Esophagus muscularis mucosa (tissue), 4 donors: ENCODE measurements at regions not wholly inside any gene's neighbourhood (a gene's known extent, or its start where the extent isn't known, plus 50 kb on each side); places are given as distances from the start of the nearest gene placed in this dataset.

Experiments used
- DNase-seq: peaks from one replicate; pipeline ENCODE4 v3.0.0-alpha.2; 2017; ENCODE audit errors: extremely low spot score
- H3K27ac ChIP-seq, 4 donors: fragments of 200-600 bp; sonication (generic); replicated peaks in 1 of 4; 1 replicate in 3 of 4; 2 replicates in 1 of 4; pipeline ENCODE4 v1.5.1; 2016 to 2019; ENCODE audit warnings: mild to moderate bottlenecking in 1 of 4
- H3K27me3 ChIP-seq, 4 donors: fragments of 200-600 bp; sonication (generic); one replicate each; pipeline versions ENCODE4 v1.5.1 to v1.6.0; 2016 to 2019
- H3K36me3 ChIP-seq, 4 donors: fragments of 200-600 bp; sonication (generic); one replicate each; pipeline ENCODE4 v1.5.1; 2016 to 2019
- H3K4me1 ChIP-seq, 4 donors: fragments of 200-600 bp; sonication (generic); one replicate each; pipeline ENCODE4 v1.5.1; 2016 to 2019
- H3K4me3 ChIP-seq, 4 donors: fragments of 200-600 bp; sonication (generic); 1 replicate in 2 of 4; 2 replicates in 2 of 4; pipeline ENCODE4 v1.5.1; 2016 to 2019; ENCODE audit warnings: mild to moderate bottlenecking in 4 of 4, moderate library complexity in 1 of 4
- H3K9me3 ChIP-seq, 4 donors: fragments of 200-600 bp; sonication (generic); 1 replicate in 3 of 4; 2 replicates in 1 of 4; pipeline ENCODE4 v1.5.1; 2016 to 2019
- CTCF ChIP-seq, 3 experiments: fragments of 200-600 bp in 2 of 3; fragments of 450-650 bp in 1 of 3; sonication (generic) in 2 of 3; IDR thresholded peaks; one replicate each; pipeline ENCODE4 v1.5.1; 2017 to 2019; ENCODE audit warnings: antibody characterized with exemption in 3 of 3, mild to moderate bottlenecking in 2 of 3, moderate library complexity in 1 of 3
- EP300 ChIP-seq: sonication (generic); formaldehyde crosslinking; IDR thresholded peaks from one replicate; pipeline ENCODE4 v1.6.1; 2017; ENCODE audit warnings: antibody characterized with exemption
- POLR2A ChIP-seq: fragments of 450-650 bp; IDR thresholded peaks from one replicate; pipeline ENCODE4 v1.6.1; 2017; ENCODE audit warnings: antibody characterized with exemption, moderate library complexity, mild to moderate bottlenecking, low read depth
- POLR2AphosphoS5 ChIP-seq, 2 donors: sonication (generic); formaldehyde crosslinking; IDR thresholded peaks; one replicate each; pipeline ENCODE4 v1.6.1; 2017; ENCODE audit warnings: antibody characterized with exemption in 2 of 2
- WGBS: methylation state at CpG from one replicate; pipeline ENCODE4 v1.1.5; 2018; 5-methylcytosine and 5-hydroxymethylcytosine counted together
- intact Hi-C: fragments of 100-400 bp; cut with DNase I; formaldehyde crosslinking; loops from one replicate; pipeline ENCODE4 v1.15.1; 2023

DNA sequence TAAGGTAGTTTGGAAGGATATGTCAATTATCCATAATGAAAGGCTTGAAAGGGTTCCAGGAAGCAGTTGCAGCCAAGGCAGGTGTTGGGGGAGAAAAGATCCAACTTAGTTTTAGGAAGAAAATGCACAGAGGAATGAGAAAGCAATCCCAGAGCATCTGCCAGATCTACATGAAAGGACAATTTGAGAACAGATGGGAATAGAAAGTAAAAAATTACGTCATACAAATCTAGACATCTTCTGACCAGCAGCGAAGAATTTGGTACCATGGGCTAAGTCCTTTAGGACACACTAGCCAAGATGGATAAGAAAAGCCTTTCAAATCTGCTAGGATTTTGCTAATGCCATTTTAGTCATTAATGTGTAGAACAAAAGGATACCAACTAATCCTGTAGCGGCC is 244.1 kb upstream of the PRR16 start:
- no peak for DNase-seq
- Histone ChIP-seq H3K27ac (no peak overlapping the region), H3K4me1 (no peaks in the 10 kb centered on the region), H3K36me3 (no peaks in the 10 kb centered on the region), H3K27me3 (no peaks in the 10 kb centered on the region), H3K4me3 (no peak overlapping the region), H3K9me3 (no peaks in the 10 kb centered on the region)
- TF ChIP-seq EP300 = no peak
- no peak for TF ChIP-seq CTCF (IDR thresholded peaks at IDR 0.05)
- no peak for TF ChIP-seq POLR2A
- no peak for TF ChIP-seq POLR2AphosphoS5 (IDR thresholded peaks at IDR 0.05)
- intact Hi-C loops = no loop called here
- WGBS = 89% methylated on average over 3 of the region's 3 CpGs

DNA sequence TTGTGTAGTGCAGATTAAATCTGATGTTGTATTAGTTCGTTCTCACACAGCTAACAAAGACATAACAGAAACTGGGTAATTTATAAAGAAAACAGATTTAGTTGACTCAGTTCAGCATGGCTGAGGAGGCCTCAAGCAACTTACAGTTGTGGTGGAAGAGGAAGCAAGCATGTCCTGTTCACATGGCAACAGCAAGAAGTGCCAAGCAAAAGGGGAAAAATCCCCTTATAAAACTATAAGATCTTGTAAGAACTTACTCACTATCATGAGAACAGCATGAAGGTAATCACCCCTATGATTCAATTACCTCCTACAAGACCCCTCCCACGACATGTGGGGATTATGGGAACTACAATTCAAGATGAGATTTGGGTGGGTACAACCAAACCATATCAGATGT is 238.6 kb upstream of the PRR16 start:
- no peak for DNase-seq
- peaks cover 0 to 3% (median 0%) of the 10 kb centered on the region in 4 donors for H3K9me3 ChIP-seq
- intact Hi-C loops = no loop called here
- no peak overlapping the region for H3K27ac ChIP-seq
- H3K36me3 ChIP-seq = no peaks in the 10 kb centered on the region
- 67% methylated on average over 2 of the region's 2 CpGs for WGBS
- no peak overlapping the region for H3K4me3 ChIP-seq
- TF ChIP-seq CTCF (IDR thresholded peaks at IDR 0.05) (no peak), POLR2A (no peak), POLR2AphosphoS5 (IDR thresholded peaks at IDR 0.05) (no peak), EP300 (no peak)
- H3K27me3 ChIP-seq = no peaks in the 10 kb centered on the region
- H3K4me1 ChIP-seq = no peaks in the 10 kb centered on the region

- Histone ChIP-seq H3K4me1 (no peaks in the 10 kb centered on the region), H3K27me3 (no peaks in the 10 kb centered on the region), H3K36me3 (no peaks in the 10 kb centered on the region), H3K4me3 (no peak overlapping the region), H3K27ac (no peak overlapping the region), H3K9me3 (peaks cover 0 to 4% (median 2%) of the 10 kb centered on the region in 4 donors)
- no peak for DNase-seq
- TF ChIP-seq POLR2A = no peak
- TF ChIP-seq EP300 = no peak
- no peak for TF ChIP-seq POLR2AphosphoS5 (IDR thresholded peaks at IDR 0.05)
- no peak for TF ChIP-seq CTCF (IDR thresholded peaks at IDR 0.05)
- 87% methylated on average over 10 of the region's 10 CpGs for WGBS
- intact Hi-C loops = no loop called here
These were observed 235.7 kb upstream of the PRR16 start for GRCh38 chr5:120228262-120229031.

GRCh38 chr5:120229036-120229435 is 235.1 kb upstream of the PRR16 start:
- 100% methylated on average over 1 of the region's 1 CpG for WGBS
- no peaks in the 10 kb centered on the region for H3K36me3 ChIP-seq

More at GRCh38 chr5:120229036-120229435, 235.1 kb upstream of the PRR16 start:
- Histone ChIP-seq H3K27me3 (no peaks in the 10 kb centered on the region), H3K4me1 (no peaks in the 10 kb centered on the region), H3K9me3 (peaks cover 0 to 4% (median 2%) of the 10 kb centered on the region in 4 donors), H3K27ac (no peak overlapping the region), H3K4me3 (no peak overlapping the region)
- intact Hi-C loops = no loop called here
- no peak for DNase-seq
- TF ChIP-seq POLR2AphosphoS5 (IDR thresholded peaks at IDR 0.05) (no peak), CTCF (IDR thresholded peaks at IDR 0.05) (no peak), POLR2A (no peak), EP300 (no peak)
